Left renal pelvis (tissue), 4 donors: ENCODE measurements at regions not wholly inside any gene's neighbourhood (a gene's known extent, or its start where the extent isn't known, plus 50 kb on each side); places are given as distances from the start of the nearest gene placed in this dataset.

ENCODE experiments used
- DNase-seq, 4 donors: peaks; one replicate each; pipeline ENCODE4 v3.0.0-alpha.2; 2013; ENCODE audit warnings: low read depth in 4 of 4, low spot score in 3 of 4

- DNase-seq: no peak
Measured at GRCh38 chrX:20884565-20884964, 489.7 kb upstream of the CNKSR2 start.

GRCh38 chrX:20863649-20864048, 510.6 kb upstream of the CNKSR2 start:
- no peak for DNase-seq

DNA sequence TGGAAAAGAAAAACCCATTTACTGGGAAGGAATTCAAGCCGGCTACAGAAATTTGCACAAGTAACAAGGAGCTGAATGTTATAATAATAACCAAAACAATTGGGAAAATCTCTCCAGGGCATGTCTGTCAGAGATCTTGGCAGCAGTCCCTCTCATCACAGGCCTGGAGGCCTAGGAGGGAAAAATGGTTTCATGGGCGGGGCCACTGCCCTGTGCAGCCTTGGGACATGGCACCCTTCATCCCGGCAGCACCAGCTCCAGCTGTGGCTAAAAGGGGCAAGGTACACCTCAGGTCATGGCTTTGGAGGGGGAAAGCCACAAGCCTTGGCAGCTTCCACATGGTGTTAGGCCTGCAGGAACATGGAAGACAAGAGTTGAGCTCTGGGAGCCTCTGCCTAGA, 513.1 kb upstream of the CNKSR2 start:
- no peak for DNase-seq

GRCh38 chrX:20857746-20858145, 516.5 kb upstream of the CNKSR2 start:
- DNase-seq: no peak

DNA sequence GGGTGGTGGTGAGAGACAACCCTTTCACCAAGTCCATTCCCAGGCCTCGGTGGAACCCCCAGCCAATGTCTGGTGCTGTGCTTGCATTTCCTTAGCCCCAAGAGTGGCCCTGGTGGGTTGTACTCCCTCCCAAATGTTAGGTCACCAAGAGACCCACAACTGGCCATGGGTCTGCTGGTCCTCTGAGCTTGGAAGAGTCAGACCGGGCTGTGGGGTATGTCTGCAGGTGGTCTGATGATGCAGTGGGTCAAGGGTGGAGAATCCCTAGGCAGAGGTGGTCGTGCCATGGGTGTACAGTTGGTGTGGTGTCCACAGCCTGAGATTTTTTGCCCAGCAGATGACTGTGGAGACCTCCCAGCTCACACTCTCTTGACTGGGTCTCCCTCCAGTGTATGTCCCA, 535.7 kb upstream of the CNKSR2 start:
- DNase-seq: no peak

- DNase-seq: no peak
Measured at GRCh38 chrX:20829665-20830491, 544.3 kb upstream of the CNKSR2 start.

- DNase-seq: no peak
Measured at GRCh38 chrX:20825984-20826383, 548.2 kb upstream of the CNKSR2 start.

DNA sequence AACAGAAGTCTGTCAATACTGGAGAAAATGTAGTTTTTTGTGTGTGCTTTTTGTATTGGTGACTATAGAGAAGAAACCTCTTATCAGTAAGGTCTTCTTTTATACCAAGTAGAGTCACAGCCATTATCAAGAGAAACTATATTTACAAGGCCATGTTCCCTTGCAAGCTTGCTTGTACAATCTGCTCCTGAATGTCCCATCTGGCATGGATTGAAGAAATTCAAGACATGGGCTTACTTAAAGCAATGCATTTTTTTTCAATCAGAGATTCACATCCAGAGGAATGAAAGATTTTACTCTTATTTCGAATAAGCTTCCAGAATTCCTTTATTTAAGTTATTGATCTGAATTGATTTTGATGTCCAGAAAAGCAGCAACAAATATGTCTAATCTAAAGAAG, 537.3 kb upstream of the RPS6KA3 start:
- DNase-seq: no peak

DNA sequence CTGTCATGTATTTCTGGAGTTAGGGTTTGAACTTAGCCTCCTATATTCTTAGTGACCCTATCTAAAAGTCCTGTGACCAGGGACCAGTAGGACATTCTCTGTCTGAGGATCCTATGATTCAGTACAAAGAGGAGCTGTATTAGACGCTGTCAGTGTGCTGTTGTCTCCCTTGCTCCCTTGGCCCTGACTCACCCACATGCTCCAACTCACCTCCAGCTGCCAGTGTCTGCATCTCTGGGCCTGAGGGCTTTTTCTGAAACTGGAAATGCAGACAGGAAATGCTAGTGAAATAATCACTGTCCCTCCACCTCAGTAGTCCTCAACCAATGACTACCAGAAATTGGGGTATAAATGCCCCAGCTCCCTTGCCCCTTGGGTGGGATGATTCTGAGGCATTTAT, 535.3 kb upstream of the RPS6KA3 start:
- no peak for DNase-seq

- no peak for DNase-seq
Measured at GRCh38 chrX:20796450-20796849, 529.7 kb upstream of the RPS6KA3 start.

GRCh38 chrX:20789103-20789502, 522.4 kb upstream of the RPS6KA3 start:
- DNase-seq: no peak

DNA sequence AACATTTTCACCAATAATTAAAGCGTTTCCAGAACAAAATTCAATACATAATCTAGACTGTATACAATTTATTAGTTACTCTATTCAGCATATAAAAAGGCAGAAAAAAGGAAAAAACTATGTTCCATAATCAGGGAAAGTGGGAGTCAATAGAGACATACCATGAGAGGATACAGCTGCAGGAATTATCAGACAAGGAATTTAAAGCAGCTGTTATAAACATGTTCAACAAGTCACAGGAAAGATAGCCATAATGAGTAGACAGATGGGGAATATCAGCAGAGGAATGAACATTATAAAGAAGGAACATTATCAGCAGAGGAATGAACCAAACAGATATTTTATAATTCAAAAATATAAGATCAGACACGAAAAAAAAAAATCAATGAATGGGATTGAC, 500.6 kb upstream of the RPS6KA3 start:
- no peak for DNase-seq

- DNase-seq: no peak
Measured at GRCh38 chrX:20756585-20756984, 489.9 kb upstream of the RPS6KA3 start.

- DNase-seq: no peak
Measured at GRCh38 chrX:20753076-20753475, 486.4 kb upstream of the RPS6KA3 start.

DNA sequence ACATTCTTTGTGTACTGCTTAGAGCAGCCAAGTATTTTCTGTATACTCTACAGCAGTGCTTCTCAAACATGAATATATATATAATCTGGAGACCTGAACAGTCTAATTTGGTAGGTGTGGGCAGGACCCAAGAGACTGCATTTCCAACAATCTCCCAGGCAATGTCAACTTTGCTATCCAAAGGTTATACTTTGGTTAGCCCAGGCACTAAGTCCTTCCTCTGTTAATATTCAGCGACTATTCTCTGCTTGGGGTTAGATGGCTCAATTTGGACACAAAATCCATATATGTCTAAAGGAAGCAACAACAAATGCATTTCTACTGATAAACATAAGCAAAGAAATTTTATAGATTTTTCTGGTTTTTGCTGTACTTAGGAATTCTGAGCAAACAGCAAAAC, 480.0 kb upstream of the RPS6KA3 start:
- DNase-seq: no peak

DNA sequence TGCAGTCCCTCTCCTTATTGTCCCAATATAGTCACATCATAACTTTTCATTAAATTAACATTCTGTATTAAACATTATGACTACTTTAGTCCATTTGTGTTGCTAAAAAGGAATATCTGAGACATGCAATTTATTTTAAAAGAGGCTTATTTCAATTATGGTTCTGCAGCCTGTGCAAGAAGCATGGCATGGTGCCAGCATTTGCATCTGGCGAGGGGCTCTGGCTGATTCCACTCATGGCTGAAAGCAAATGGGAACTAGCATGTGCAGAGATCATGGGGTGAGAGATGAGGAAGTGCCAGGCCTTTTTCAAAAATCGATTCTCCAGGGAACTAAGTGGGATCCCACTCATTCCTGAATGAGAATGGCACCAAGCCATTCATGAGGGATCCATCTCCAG, 476.3 kb upstream of the RPS6KA3 start:
- DNase-seq: no peak

- no peak for DNase-seq
Measured at GRCh38 chrX:20742106-20742505, 475.4 kb upstream of the RPS6KA3 start.

DNA sequence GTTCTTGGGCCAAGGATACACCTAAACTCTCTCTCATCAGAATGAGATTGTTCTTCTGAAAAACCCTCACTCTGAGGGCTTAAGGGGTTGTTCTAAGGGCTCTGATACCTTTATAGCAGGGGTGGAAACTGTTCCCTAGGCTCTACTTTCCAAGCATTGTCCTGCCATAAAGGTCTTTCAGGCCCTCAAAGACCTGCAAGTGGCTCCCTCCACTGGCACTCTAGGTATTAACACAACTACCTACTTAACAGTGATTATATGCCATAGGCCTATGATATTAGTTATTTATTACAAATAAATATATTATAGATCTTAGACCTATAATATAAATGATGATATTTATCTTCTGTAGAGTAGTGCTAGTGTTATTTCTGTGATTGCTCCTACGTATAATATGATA, 473.7 kb upstream of the RPS6KA3 start:
- no peak for DNase-seq

- no peak for DNase-seq
Measured at GRCh38 chrX:20739038-20739745, 472.5 kb upstream of the RPS6KA3 start.

- DNase-seq: no peak
Measured at GRCh38 chrX:20729416-20729815, 462.7 kb upstream of the RPS6KA3 start.

DNA sequence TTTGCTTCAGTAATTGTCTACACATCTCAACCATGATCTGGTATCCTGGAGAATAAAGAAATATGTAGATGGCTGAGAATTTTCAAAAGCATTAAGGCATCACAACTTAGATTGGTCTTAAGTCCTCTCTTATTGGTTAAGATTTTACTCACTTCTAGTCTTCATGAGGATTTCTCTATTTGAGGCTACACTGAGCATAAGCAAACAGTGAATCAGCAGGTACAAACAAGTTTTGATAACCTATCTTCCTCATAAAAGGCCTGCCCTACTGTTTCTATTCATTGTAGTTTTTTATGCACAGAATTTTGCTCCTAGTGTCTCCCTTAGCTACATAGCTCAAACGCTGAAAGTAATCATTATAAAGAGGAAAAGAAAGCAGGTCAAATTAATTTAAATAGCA, 460.7 kb upstream of the RPS6KA3 start:
- no peak for DNase-seq

DNA sequence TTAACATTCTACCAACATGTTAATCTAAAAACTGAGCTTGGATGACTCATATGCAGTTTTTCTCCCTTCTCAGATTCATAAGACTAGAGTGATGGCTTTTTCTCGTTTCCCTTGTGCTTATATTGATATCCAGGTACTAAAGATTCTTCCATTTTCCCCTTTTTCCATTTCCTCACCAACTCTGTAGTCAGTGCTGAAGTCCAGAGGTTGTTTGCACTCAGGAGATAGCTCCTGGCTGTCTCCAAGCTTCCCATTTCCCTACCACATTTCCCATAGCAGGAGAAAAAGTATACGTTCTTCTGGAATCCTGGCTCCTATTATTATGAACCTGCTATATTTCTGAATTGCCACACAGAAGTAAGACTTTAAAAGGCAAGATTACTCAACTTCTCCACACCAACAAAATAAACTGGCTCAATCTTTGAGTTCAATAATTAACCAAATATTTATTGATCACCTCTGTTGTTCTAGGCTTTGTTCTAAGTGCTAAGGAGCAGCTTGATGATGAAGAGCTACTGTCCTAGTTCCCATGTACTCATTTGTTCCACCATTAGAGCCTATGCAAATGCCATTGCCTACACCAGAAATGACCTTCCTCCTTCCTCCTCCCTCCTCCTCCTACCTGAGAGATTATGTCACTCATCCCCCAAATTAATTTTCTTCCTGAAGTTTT, 454.4 kb upstream of the RPS6KA3 start:
- DNase-seq: no peak
